ENCODE measurements at regions not wholly inside any gene's neighbourhood (a gene's known extent, or its start where the extent isn't known, plus 50 kb on each side); places are given as distances from the start of the nearest gene placed in this dataset.

GRCh38 chr3:43951813-43952212, 261.1 kb downstream of the ABHD5 start:
- H3K27me3 ChIP-seq: no peaks in the 10 kb centered on the region
- H3K36me3 ChIP-seq: no peaks in the 10 kb centered on the region
- no peak for DNase-seq (ENCODE audit: extremely low spot score in 2 of 2)
- TF ChIP-seq POLR2A (IDR thresholded peaks at IDR 0.05) (no peak), CTCF (IDR thresholded peaks at IDR 0.05) (no peak), POLR2AphosphoS5 (IDR thresholded peaks at IDR 0.05; ENCODE audit: insufficient read depth in 1 of 2, low read depth in 1 of 2) (no peak)
- no peaks in the 10 kb centered on the region for H3K9me3 ChIP-seq
- H3K4me1 ChIP-seq: no peaks in the 10 kb centered on the region
- no peak overlapping the region for H3K4me3 ChIP-seq
- intact Hi-C loops (cut with DNase I): no loop called here
- no peak overlapping the region for H3K27ac ChIP-seq

GRCh38 chr3:43953380-43953779, 262.6 kb downstream of the ABHD5 start:
- Histone ChIP-seq H3K9me3 (no peaks in the 10 kb centered on the region), H3K4me3 (no peak overlapping the region), H3K27me3 (no peaks in the 10 kb centered on the region), H3K4me1 (no peaks in the 10 kb centered on the region), H3K27ac (no peak overlapping the region), H3K36me3 (no peaks in the 10 kb centered on the region)
- TF ChIP-seq POLR2A (IDR thresholded peaks at IDR 0.05): no peak
- no peak for TF ChIP-seq POLR2AphosphoS5 (IDR thresholded peaks at IDR 0.05; ENCODE audit: insufficient read depth in 1 of 2, low read depth in 1 of 2)
- no peak for TF ChIP-seq CTCF (IDR thresholded peaks at IDR 0.05)
- DNase-seq (ENCODE audit: extremely low spot score in 2 of 2): no peak
- intact Hi-C loops (cut with DNase I): no loop called here

- Histone ChIP-seq H3K36me3 (no peaks in the 10 kb centered on the region), H3K27me3 (no peaks in the 10 kb centered on the region), H3K4me1 (no peaks in the 10 kb centered on the region), H3K9me3 (no peaks in the 10 kb centered on the region), H3K27ac (no peak overlapping the region), H3K4me3 (no peak overlapping the region)
- TF ChIP-seq POLR2AphosphoS5 (IDR thresholded peaks at IDR 0.05; ENCODE audit: insufficient read depth in 1 of 2, low read depth in 1 of 2): no peak
- TF ChIP-seq CTCF (IDR thresholded peaks at IDR 0.05): no peak
- TF ChIP-seq POLR2A (IDR thresholded peaks at IDR 0.05): no peak
- intact Hi-C loops (cut with DNase I): no loop called here
- no peak for DNase-seq (ENCODE audit: extremely low spot score in 2 of 2)
Observed at GRCh38 chr3:43953814-43954692, 263.3 kb downstream of the ABHD5 start.

- Histone ChIP-seq H3K36me3 (no peaks in the 10 kb centered on the region), H3K4me1 (no peaks in the 10 kb centered on the region), H3K27ac (no peak overlapping the region), H3K4me3 (no peak overlapping the region), H3K27me3 (no peaks in the 10 kb centered on the region), H3K9me3 (no peaks in the 10 kb centered on the region)
- intact Hi-C loops (cut with DNase I): no loop called here
- TF ChIP-seq CTCF (IDR thresholded peaks at IDR 0.05) (no peak), POLR2AphosphoS5 (IDR thresholded peaks at IDR 0.05; ENCODE audit: insufficient read depth in 1 of 2, low read depth in 1 of 2) (no peak), POLR2A (IDR thresholded peaks at IDR 0.05) (no peak)
- DNase-seq (ENCODE audit: extremely low spot score in 2 of 2): no peak
Observed at GRCh38 chr3:43956945-43957344, 266.2 kb downstream of the ABHD5 start.

- no peak for DNase-seq (ENCODE audit: extremely low spot score in 2 of 2)
- Histone ChIP-seq H3K9me3 (no peaks in the 10 kb centered on the region), H3K27ac (no peak overlapping the region), H3K4me1 (no peaks in the 10 kb centered on the region), H3K4me3 (no peak overlapping the region), H3K27me3 (no peaks in the 10 kb centered on the region), H3K36me3 (no peaks in the 10 kb centered on the region)
- TF ChIP-seq POLR2AphosphoS5 (IDR thresholded peaks at IDR 0.05; ENCODE audit: insufficient read depth in 1 of 2, low read depth in 1 of 2) (no peak), POLR2A (IDR thresholded peaks at IDR 0.05) (no peak), CTCF (IDR thresholded peaks at IDR 0.05) (no peak)
- intact Hi-C loops (cut with DNase I): no loop called here
Observed at GRCh38 chr3:43957553-43957952, 266.8 kb downstream of the ABHD5 start.

All from vagina (tissue), 2 donors.